ENCODE measurements at regions not wholly inside any gene's neighbourhood (a gene's known extent, or its start where the extent isn't known, plus 50 kb on each side); places are given as distances from the start of the nearest gene placed in this dataset.
A peak's percentile ranks its signal among the peaks of the same experiment; 100 is the strongest.

DNA sequence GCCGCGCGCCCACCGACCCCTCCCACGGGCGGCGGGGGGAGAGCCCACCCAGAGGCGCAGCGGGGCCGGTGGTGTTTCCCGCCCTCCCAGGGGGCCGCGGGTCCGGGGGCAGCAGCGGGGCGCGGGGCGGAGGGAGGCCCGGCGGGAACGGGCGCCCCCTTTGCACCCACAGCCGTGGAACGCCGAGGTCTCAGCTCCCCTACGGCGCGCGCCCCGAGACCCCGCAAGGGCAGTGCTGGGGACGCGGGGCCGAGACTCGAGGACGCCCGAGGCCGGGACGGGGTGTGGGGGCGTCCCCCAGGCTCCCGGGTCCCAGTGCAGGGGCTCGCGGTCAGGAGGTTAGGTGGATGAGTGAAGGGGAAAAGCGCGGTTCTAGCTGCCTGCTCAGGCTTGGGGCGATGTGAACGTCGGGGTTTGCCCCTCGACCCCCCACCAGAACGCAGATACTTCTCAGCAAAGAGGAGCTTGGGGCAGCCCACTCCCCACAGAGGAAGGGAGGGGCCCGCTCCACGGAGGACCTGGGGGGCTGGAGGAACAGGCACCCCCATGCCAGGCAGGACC is 65.5 kb upstream of the BHLHE23 start:
- TF ChIP-seq TAF1 (IDR thresholded peaks at IDR 0.05; ENCODE audit: low read depth) (no peak), ZBTB7A (IDR thresholded peaks at IDR 0.05; ENCODE audit: low read depth) (no peak), TCF12 (IDR thresholded peaks at IDR 0.05; ENCODE audit: low read depth) (no peak), YY1 (IDR thresholded peaks at IDR 0.05; ENCODE audit: low read depth) (no peak), EGR1 (IDR thresholded peaks at IDR 0.05) (no peak), CEBPB (IDR thresholded peaks at IDR 0.05) (no peak), FOXM1 (IDR thresholded peaks at IDR 0.05; ENCODE audit: borderline replicate concordance, low read depth) (no peak), EP300 (IDR thresholded peaks at IDR 0.05; ENCODE audit: borderline replicate concordance) (no peak), NFIC (IDR thresholded peaks at IDR 0.05) (no peak), CREB1 (IDR thresholded peaks at IDR 0.05; ENCODE audit: low read depth) (no peak), TEAD4 (IDR thresholded peaks at IDR 0.05) (no peak), RAD21 (IDR thresholded peaks at IDR 0.05; ENCODE audit: low read depth) (no peak)
- TF ChIP-seq, protein P1, sequence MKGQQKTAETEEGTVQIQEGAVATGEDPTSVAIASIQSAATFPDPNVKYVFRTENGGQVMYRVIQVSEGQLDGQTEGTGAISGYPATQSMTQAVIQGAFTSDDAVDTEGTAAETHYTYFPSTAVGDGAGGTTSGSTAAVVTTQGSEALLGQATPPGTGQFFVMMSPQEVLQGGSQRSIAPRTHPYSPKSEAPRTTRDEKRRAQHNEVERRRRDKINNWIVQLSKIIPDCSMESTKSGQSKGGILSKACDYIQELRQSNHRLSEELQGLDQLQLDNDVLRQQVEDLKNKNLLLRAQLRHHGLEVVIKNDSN (IDR thresholded peaks at IDR 0.05): no peak
- TF ChIP-seq, protein P2, sequence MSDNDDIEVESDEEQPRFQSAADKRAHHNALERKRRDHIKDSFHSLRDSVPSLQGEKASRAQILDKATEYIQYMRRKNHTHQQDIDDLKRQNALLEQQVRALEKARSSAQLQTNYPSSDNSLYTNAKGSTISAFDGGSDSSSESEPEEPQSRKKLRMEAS (IDR thresholded peaks at IDR 0.05): no peak
- TF ChIP-seq, protein P3, sequence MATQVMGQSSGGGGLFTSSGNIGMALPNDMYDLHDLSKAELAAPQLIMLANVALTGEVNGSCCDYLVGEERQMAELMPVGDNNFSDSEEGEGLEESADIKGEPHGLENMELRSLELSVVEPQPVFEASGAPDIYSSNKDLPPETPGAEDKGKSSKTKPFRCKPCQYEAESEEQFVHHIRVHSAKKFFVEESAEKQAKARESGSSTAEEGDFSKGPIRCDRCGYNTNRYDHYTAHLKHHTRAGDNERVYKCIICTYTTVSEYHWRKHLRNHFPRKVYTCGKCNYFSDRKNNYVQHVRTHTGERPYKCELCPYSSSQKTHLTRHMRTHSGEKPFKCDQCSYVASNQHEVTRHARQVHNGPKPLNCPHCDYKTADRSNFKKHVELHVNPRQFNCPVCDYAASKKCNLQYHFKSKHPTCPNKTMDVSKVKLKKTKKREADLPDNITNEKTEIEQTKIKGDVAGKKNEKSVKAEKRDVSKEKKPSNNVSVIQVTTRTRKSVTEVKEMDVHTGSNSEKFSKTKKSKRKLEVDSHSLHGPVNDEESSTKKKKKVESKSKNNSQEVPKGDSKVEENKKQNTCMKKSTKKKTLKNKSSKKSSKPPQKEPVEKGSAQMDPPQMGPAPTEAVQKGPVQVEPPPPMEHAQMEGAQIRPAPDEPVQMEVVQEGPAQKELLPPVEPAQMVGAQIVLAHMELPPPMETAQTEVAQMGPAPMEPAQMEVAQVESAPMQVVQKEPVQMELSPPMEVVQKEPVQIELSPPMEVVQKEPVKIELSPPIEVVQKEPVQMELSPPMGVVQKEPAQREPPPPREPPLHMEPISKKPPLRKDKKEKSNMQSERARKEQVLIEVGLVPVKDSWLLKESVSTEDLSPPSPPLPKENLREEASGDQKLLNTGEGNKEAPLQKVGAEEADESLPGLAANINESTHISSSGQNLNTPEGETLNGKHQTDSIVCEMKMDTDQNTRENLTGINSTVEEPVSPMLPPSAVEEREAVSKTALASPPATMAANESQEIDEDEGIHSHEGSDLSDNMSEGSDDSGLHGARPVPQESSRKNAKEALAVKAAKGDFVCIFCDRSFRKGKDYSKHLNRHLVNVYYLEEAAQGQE (IDR thresholded peaks at IDR 0.05; ENCODE audit: low read depth): no peak

DNA sequence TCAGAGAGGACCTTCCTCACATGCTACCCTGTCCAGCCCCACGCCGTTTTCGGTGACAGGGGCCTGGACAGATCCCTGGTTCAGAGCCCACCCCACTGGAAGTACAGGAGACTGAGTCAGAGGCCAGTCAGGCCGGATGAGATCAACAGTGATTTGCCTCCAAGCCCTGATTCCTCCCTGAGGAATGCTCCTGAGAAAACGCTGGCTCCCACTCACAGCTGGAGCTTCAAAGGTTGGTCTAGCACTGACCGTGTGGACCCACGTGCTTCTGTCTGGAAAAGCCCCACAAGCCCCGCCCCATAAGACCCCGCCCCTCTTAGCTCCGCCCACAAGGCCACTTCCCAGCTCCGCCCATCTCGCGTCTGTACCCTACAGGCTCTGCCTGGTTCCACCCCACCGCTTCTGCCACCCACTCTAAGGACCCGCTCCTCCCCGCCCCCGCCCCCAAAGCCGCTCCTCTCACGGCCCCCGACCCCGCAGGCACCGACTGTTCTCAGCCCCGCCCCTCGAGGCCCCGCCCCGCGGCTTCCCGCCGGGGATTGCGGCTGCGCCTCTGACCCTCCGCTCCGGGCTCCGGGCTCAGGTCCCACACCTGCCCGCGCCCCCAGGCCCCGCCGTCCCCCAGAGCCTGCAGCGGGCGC is 64.9 kb upstream of the BHLHE23 start:
- TF ChIP-seq, protein P2 (IDR thresholded peaks at IDR 0.05): peak; percentile 27; the same call in 1 of the 2 replicates
- TF ChIP-seq EP300 (IDR thresholded peaks at IDR 0.05; ENCODE audit: borderline replicate concordance): no peak

DNA sequence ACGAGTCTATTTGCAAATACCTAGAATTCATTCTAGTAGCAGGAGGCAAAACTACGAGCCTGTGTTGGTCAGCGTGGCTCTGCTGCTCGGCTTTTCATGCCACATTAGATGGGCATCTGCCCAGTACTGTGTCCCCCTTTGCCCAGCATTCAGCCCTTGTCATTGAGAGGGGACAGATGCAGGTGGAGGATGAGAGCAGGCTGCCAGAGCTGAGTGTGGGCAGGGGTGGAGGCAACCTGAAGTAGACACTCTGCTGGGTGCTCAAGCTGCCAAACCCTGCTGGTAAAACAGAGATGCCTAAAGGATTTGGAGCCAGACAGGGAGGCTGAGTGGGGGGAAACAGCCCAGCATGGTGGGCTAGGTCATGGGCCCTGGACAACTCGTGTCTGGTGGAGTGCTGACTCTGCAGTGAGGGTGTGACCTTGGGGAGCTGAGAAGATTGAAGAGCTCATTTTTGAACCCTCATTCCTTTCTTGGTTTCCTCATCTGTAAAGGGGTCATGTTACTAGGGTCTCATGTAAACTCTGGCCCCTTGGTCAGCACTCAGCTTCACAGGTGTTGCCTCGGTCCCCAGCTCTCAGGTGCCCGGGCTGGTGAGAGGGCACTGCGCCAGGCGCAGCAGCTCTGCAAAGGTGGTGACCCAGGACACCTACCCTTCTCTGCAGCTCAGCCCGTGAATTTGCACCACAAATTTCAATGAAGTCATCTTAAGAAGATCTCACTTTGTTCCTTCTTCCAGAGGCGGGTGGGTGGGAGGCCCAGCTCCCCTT is 64.2 kb upstream of the BHLHE23 start:
- TF ChIP-seq YY1 (IDR thresholded peaks at IDR 0.05; ENCODE audit: low read depth) (no peak), CEBPB (IDR thresholded peaks at IDR 0.05) (no peak), TAF1 (IDR thresholded peaks at IDR 0.05; ENCODE audit: low read depth) (no peak), NFIC (IDR thresholded peaks at IDR 0.05) (no peak)
- TF ChIP-seq, protein P3 (IDR thresholded peaks at IDR 0.05; ENCODE audit: low read depth): no peak
- TF ChIP-seq, protein P1 (IDR thresholded peaks at IDR 0.05): no peak

DNA sequence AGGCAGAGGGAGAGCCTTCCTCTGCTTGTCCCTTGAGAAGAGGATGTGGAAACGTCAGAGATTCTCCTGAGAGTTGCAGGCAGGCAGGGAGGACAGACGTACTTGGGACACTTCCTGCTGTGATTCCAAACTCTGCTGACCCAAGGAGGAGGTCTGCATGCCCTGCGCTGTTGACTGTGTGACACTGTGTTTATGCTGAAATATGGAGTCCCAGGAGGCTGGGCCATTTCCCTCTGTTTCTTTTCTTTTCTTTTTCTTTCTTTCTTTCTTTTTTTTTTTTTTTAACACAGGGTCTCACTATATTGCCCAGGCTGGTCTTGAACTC is 63.5 kb upstream of the BHLHE23 start:
- TF ChIP-seq CREB1 (IDR thresholded peaks at IDR 0.05; ENCODE audit: low read depth) (no peak), YY1 (IDR thresholded peaks at IDR 0.05; ENCODE audit: low read depth) (no peak), CEBPB (IDR thresholded peaks at IDR 0.05) (no peak), ZBTB7A (IDR thresholded peaks at IDR 0.05; ENCODE audit: low read depth) (no peak), TEAD4 (IDR thresholded peaks at IDR 0.05) (no peak), TAF1 (IDR thresholded peaks at IDR 0.05; ENCODE audit: low read depth) (no peak), FOXM1 (IDR thresholded peaks at IDR 0.05; ENCODE audit: borderline replicate concordance, low read depth) (no peak), EP300 (IDR thresholded peaks at IDR 0.05; ENCODE audit: borderline replicate concordance) (no peak), NFIC (IDR thresholded peaks at IDR 0.05) (no peak)
- TF ChIP-seq, protein P3 (IDR thresholded peaks at IDR 0.05; ENCODE audit: low read depth): no peak
- TF ChIP-seq, protein P1 (IDR thresholded peaks at IDR 0.05): no peak
- TF ChIP-seq, protein P2 (IDR thresholded peaks at IDR 0.05): no peak
